ENCODE measurements at regions not wholly inside any gene's neighbourhood (a gene's known extent, or its start where the extent isn't known, plus 50 kb on each side); places are given as distances from the start of the nearest gene placed in this dataset.

- no peak for ATAC-seq
Observed at GRCh38 chr6:134706806-134707205, 243.1 kb downstream of the ALDH8A1 start.

DNA sequence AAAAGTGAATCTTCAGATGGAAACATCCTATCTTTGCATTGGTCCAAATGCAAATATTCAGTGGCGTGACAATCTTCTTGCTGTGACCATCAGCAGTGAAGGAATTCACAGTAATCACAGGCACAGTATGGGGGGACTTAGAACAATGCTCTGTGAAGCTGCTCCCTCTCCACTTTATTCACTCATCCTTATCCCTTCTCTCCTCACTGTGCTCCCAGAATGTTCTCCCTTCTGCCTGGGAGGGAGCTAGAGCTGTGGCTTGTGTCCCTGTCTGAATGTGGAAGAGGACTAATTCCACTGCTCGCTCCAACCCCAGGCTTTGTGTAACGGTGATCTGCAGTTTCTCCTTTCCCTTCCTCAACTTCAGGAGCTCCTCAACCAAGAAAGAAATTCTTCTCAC lies 243.7 kb downstream of the ALDH8A1 start:
- no peak for ATAC-seq

- ATAC-seq = no peak
Observed at GRCh38 chr6:134703206-134703605, 246.7 kb downstream of the ALDH8A1 start.

DNA sequence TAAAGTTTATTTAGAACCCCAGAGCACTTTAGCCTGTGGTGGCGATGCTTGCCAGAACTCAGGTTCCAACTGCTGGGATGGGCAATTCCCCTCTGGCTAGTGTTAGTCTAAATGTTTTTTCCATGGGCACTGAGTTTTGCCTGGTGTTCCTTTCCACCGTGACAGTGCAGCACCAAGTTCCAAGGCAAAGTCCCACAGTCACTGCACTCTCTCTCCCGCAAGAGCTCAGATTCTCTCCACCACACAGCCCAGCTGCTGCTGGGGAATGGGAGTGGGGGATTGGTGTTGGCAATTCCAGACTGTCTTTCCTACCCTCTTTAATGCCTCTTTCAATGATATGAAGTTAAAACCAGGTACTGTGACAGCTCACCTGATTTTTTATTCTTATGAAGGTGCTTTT lies 247.6 kb downstream of the ALDH8A1 start:
- ATAC-seq = no peak

DNA sequence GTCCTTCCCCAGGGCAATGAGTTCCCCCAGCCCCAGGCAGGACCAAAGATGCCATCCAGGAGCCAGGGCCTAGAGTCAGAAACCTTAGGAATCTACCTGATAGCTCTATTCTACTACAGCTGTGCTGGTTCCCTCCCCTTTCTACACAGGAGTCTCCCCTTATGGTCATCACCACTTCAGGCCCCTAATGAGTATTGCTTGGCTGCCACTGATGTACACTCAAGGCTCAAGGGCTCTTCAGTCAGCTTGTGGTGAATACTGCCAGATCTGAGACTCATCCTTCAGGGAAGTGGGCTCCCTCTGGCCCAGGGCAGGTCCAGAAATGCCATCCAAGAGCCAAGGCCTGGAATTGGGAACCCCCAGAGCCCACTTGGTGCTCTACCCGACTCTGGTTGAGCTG lies 248.6 kb downstream of the ALDH8A1 start:
- no peak for ATAC-seq

DNA sequence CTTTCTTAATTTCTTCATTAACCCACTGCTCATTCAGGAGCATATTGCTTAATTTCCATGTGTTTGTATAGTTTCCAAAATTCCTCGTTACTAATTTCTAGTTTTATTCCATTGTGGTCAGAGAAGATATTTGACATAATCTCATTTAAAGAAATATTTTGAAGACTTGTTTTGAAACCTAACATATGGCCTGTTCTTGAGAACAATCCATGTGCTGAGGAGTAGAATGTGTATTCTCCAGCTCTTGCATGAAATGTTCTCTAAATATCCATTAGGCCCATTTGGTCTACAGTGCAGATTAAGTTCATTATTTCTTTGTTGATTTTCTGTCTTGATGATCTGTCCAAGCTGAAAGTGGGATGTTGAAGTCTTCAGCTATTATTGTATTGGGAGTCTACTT lies 251.7 kb downstream of the ALDH8A1 start:
- ATAC-seq = no peak

DNA sequence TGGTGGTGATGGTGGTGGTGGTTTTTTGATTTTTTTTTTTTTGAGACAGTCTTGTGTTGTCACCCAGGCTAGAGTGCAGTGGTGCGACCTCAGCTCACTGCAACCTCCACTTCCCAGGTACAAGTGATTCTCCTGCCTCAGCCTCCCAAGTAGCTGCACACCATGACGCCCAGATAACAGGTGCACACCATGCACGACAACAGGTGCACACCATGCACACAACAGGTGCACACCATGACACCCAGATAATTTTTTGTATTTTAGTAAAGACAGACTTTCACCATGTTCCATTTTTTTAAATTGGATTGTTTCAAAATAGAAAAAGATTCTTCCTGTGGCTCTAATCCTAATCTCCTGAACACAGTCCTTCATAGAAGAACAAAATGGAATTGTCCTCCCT lies 257.9 kb downstream of the ALDH8A1 start:
- ATAC-seq = no peak

GRCh38 chr6:134691180-134691579 lies 258.7 kb downstream of the ALDH8A1 start:
- no peak for ATAC-seq

DNA sequence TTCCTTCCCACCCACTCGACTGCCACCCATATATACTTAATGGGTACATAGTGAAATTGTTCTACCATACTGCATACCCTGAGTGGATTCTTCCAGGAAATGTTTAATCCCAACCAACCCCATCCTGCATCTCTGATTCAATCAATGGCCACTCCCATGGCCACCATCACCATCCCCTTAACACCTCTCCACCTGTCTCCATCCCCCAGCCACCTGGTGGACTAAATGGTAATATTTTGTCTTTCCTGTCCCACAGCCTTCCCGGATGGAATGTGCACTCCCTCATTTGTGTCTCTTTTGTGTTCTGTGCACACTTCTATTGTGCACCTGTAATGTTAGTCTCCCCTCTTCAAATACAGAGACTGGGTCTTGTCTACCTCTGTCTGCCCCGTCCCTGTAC lies 259.9 kb downstream of the ALDH8A1 start:
- ATAC-seq = no peak

- ATAC-seq = no peak
Observed at GRCh38 chr6:134689641-134690040, 260.3 kb downstream of the ALDH8A1 start.

GRCh38 chr6:134689177-134689576 lies 260.7 kb downstream of the ALDH8A1 start:
- no peak for ATAC-seq

GRCh38 chr6:134686071-134686470 lies 263.8 kb downstream of the ALDH8A1 start:
- peak; percentile 89 for ATAC-seq

GRCh38 chr6:134684423-134684795 lies 265.5 kb downstream of the ALDH8A1 start:
- ATAC-seq = no peak

- no peak for ATAC-seq
Observed at GRCh38 chr6:134683783-134684422, 266.0 kb downstream of the ALDH8A1 start.

GRCh38 chr6:134680433-134680832 lies 269.5 kb downstream of the ALDH8A1 start:
- no peak for ATAC-seq

DNA sequence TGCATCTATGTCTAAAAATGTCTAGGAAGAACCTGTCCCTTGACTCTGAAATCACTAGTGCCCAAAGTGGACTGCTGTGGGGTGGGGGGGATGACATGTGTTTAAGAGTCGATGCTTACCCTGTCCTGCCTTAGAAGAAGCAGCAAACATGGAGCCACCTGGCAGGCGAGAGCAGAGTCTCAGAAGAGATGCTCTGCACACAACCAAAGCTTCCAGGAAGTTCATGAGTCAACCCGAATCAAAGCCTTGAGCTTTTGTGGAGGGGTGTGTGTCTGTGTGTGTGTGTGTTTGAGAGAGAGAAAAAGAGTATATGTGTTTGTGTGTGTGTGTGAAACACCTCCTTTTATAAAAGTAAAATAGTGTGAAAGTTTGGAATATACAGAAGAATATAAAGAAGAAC lies 269.9 kb downstream of the ALDH8A1 start:
- ATAC-seq = peak; percentile 49

DNA sequence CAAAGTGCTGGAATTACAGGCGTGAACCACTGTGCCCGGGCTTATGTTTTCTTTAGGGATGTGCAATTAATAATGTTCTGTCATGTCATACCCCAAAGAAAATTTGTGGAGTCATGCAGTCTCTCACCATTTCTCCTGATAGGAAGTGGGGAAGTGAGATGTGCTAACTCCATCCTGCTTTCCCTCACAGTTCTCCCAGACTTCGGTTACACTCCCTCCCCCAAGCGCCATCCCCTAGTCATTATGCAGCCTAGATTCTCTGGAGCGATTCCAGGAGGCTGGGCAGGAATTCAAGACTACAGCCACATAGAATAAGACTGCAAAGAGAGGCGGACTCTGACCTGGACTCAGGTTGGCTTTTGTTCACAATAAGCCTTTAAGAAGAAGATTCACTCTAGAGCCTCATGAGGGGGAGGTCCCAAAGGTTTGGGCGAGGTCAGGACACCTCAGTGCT lies 271.4 kb downstream of the ALDH8A1 start:
- no peak for ATAC-seq

DNA sequence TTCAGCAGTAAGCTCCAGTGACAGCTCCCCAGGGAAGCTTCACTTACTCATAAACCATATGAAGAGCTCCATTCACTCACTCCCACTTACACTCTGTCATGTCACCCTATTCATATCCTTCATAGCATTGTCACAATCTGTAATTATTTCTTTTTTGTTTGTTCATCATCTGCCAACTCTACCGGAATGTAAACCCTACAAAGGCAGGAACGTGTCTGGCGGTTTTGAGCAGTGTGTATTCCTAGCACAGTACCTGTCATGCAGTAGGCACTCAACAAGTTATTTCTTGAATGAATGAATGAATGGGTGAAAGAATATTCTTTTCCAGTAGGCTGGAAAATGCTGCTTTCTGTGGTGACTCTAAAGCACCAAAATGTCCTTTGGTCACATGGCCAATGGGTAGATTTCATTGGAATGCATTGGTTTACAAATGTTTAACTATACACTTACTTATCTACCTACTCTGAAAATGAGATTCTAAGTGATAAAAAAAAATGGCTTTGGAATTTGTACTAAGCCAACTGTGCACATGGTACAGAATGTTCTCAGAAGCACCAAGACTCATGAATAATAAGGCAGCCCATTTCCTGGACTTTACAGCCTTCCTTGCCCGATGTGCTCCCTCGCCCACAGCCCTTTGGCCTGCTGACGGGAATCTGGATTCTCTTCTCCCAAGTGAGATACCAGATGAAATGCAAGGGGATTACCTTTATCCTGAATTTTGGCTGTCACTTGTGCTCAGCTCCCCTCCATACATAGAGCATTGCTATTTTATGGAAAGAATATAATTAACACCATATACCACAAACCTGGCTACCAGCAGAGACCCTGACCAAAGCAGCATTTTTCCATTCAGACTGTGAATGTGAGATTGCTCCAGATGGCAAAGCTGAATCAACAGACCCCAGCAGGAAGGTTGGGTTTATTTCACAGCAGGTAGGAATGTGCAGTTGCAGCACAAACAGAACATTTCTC lies 273.3 kb downstream of the ALDH8A1 start:
- ATAC-seq = peak; percentile 58

DNA sequence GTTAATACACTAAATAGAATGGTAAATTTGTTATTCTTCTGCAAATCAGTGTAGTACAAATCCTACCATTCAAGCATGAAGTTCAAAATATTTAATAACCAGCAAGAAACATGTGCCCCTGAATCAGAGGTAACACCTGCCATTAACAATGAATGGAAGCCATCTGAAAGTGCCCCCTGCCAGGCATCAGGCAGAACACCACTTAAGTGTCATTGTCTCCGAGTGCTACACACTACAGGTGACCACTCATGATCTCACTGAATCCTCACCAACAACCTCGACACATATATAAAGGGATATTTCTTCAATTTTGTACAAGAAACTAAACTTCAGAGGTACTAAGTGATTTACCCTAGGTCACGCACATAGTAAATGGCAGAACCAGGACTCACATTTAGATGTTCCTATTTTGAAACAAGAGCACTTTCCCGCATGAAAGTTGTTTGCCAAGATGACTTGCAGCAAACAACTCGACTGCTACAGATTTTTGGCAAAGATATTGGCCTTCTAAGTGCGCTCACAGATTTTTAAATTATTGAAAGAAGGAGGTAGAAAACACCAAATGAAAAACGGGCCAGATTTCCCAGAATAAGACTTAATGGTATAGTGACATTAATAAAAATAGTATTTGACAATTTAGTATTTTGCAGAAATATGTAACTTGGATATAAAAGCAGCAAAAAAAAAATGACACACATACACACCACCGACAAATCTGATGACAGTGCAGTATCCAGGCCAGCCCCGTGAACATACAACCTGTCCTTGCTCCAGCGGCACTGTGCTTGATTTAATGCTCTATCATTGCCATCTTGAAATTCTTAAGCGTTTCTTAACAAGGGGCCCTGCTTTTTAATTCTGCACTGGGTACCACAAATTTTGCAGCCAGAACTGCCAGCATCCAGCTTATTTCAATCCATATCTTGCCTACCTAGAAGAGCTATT lies 274.5 kb downstream of the ALDH8A1 start:
- ATAC-seq = no peak

DNA sequence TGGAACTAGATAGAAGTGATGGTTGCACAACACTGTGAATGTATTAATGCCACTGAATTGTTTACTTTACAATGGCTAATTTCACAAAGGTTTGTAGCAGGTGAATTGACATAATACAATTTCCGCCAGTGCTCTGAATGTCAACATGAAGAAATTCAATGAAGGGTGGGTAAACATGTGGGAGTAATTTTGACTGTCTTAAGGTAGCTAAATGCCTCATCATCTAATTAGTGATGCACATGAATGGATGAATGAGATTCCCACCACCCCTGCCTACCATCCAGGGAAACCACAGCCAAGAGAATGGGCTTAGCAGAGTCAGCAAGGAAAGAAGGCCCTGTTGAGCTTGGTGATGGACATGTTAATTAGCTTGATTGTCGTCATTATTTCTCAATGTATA lies 275.3 kb downstream of the ALDH8A1 start:
- no peak for ATAC-seq

- ATAC-seq = no peak
Observed at GRCh38 chr6:134669485-134669884, 280.4 kb downstream of the ALDH8A1 start.

DNA sequence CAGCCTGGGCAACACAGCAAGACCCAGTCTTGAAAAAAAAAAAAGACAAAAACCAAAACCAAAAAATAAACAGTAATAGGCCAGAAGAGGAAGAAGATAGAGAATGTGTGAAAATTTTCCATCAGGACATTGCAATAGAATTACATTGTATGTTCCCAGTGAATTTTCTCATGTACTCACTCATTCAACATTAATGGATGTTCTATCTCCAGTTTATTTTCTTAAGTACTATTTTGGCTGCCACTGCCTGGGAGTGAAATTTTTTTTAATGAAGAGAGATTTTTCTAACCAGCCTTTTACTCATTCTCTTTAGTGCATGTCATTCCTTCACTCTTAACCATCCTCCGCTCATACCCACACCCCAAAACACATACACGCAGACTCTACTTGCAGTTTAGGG lies 282.8 kb downstream of the ALDH8A1 start:
- no peak for ATAC-seq

DNA sequence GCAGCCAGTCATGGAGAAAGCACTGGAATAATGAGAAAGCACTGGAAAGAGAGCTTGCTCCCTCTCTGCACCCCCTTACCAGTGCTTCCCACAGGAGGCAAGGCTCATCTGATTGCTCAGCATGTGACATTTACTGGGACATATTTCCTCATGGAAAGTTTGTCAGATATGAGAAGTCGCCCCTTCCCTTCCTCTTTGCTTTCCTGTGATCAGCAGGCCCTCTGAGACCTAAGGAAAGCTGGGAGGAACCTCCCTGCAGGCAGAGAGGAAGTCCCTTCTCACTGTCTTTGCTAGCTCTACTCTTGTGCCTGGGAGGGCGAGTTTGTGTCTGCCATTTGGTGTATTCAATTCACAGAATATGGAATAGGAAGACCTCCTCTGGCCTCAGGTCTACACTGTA lies 283.8 kb downstream of the ALDH8A1 start:
- ATAC-seq = no peak

All from esophagus mucosa (tissue), 1 donor.